GM19324 (cell line): ENCODE measurements at regions not wholly inside any gene's neighbourhood (a gene's known extent, or its start where the extent isn't known, plus 50 kb on each side); places are given as distances from the start of the nearest gene placed in this dataset.

ENCODE experiments used
- ATAC-seq: cut with Tn5 transposase; IDR thresholded peaks from one replicate; pipeline ENCODE4 v1.9.1; 2021; ENCODE audit warnings: mild to moderate bottlenecking, moderate library complexity; ENCODE audit not compliant: unreplicated experiment, low FRiP score

DNA sequence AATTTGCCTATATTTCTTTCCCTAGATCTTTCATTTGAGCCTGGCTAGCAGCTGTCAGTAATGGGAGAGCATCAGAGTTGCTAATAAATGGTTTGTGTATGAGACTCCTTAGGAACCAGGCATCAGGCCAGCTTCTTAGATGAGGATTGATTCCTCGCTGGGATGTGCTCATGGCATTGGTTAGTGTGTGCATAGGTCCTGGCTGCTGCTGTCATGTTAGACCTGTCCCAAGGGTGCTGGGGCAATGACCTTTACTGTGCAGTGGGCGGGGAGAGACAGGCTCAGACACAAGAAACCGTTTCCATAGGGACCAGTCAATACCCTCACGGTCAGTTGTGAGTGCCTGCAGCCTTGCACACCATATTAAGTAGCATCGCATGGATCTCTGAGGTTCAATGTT is 112.3 kb upstream of the NR3C1 start:
- ATAC-seq: no peak

DNA sequence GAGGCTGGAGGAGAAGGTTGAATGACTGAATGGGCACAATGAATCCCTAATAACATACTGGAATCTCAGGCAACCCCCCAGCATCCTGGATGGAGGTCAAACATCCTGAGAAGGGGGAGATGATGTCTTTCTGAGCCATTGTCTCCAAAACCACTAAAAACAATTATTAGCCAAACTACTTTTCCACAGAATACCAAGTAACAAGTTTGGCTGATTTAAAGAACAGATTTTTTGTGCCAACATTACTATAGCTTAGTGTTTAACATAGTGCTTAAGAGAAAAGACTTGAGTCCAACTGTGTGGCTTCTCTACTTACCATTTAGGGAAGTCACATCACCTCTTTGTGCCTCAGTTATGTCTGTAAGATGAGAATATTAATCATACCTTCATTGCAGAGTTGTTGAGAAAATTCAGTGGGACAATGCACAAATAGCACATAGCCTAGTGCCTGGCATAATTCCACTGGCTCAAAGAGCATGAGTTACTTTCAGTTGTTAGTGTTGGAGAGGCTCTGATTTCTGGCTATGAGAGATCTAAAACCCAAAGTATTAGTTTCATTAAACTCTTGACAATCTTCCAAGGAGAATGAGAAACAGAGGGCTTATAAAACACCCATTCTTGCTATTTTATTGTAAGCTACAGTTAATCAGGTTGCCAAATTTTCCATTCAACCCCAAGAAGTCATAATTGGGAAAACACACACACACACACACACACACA is 111.3 kb upstream of the NR3C1 start:
- no peak for ATAC-seq

DNA sequence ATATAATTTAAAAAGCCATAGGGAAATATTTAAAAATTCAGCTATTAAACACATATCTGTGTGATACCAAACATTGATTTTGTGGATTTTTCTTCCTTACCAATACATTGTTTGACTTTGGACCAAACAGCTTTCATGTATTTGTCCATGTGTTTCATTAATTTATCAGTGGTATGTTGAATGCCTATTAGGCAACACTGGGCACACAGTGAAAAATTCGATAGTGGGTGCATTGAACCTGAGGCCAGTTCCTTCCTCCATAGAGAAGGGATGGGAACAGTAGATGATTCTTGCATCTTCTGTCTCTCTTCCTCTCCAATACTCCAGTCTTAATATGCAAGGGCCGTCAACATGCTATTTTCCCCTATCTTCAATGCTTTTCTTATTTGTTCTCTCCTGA is 110.2 kb upstream of the NR3C1 start:
- ATAC-seq: no peak

DNA sequence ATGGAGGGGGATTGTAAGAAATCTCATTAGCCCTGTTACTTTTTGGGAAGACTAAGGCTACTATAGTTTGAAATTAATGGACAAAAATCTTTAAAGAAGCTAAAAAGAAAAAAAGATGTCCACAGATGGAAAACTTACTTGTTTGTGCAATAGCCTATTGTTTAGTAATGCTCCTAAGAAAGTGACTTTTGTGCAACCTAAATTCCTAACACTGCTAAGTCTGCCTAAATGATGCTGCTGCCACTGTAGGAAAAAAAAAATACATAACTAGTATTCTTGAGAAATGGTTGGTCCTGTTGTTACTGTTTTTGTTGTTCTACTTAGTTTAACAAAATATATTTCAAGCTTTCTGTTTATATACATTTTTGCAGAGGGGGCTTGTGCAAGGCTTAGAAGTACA is 108.2 kb upstream of the NR3C1 start:
- ATAC-seq: no peak

DNA sequence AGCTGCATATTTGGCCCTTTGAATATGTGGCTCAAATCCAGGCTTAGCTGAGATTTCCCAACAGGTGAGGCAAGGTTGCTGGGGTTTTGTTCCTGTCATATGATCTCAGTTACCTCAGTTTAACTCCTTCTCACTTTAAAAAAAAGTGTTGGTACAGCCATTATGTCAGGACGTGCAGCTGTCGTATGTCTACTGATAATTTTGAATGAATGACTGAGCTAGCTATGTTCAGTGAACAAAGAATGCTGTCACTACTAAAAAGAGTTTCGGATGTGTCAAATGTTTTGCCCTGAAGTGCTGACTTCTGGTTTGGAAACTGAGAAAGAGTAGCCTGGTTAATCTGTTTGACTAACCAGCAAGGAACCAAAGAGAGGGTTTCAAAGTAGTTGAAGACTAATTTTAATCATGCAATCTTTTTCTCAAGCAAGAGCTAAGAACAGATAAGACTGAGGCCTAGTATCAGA is 106.3 kb upstream of the NR3C1 start:
- ATAC-seq: peak; percentile 82

DNA sequence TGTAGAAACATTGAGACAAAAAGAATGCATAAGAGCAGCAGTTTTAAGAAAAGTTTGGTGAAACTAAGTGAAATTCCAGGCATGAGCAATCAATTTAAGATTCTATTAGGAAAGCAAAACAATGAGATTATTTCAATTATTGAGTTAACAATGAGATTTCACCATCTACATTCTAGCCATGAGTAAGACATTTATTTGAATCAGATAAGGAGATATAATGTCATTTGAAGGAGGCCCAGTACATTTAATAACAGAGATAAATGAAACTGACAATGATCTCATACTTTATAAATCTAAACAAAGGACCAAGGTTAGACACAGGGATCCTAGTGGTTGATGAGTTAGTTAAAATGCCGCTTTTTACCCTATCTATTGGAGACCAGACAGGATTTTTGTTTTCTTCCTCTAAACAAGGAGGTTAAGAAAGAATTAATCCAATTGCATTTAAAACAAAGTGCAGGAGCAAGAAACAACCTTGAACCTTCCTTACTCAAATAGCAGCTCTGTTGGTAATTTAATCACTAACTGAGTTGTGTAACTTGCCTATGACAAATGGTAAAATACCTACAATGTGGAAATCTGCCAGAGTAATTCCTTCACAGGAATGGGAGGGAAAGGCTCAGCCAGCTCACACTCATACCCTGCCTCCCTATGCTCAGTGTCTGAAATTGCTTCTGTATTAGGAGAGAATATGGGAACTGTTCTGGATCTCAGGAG is 103.5 kb upstream of the NR3C1 start:
- ATAC-seq: no peak

DNA sequence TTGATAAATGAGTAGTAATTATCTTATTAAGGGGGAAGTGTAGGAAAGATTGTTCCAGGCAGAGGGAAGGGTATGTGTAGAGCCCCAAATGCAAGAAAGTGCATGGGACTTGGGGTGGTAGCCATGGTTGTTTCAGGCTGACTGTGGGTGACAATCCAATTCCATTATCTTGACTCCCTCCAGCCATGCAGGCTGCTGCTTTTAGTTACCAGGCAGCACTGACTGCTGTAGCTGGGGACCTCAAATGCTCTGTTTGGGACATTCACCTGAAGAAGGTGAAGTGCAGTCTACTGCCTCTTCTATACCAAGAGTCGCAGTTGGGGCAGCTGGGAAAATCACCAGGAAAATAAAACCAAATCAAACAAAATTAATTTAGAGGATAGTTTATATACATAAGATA is 102.4 kb upstream of the NR3C1 start:
- no peak for ATAC-seq

DNA sequence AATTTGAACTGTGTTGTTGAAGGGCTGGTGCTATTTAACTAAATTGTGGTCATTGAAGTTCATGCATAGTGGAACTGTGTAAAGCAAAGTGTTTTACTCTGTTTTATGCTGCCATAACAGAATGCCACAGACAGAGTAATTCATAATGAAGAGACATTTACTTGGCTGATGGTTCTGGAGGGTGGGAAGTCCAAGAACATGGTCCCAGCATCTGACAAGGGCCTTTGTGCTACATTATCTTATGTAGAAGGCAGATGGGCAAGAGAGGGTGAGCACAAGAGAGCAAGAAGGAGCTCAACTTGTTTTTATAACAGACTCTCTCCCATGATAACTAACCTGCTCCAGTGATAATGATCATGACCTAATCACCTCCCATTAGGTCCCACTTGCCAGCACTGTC is 101.9 kb upstream of the NR3C1 start:
- no peak for ATAC-seq

DNA sequence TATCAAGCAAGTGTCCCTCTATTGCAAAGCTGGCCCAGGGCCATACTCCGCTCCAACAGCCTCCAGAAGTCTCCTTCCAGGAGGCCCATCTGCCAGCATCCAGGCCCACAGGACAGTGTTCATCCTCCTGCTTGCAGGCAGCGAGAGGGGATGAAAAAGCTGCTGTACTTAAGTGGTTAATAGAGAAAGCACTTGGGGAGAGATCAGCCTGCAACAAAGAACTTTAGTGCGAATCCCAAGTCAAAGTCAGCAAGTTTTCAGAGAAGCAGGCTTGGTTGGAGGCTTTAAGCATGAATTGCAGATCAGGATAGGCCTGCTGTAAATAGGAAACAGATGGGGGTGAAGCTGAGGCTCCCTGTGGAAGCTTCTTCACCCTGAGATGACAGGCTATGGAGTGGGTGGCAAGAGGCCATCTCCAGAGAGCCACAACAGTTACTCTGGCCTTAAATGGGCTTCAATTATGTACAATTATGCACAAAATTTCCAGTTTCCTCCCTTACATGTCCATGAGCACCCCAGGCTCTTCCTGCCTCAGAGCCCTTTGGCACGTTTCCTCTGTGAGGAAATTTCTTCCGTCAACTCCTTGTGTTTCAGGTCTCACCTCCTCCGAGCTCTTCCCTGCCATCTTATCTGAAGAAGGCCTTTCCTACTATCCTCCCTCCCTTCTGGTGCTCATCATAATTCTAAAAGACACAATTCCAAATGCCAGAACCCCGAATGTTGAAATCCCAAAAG is 98.0 kb upstream of the NR3C1 start:
- ATAC-seq: no peak

DNA sequence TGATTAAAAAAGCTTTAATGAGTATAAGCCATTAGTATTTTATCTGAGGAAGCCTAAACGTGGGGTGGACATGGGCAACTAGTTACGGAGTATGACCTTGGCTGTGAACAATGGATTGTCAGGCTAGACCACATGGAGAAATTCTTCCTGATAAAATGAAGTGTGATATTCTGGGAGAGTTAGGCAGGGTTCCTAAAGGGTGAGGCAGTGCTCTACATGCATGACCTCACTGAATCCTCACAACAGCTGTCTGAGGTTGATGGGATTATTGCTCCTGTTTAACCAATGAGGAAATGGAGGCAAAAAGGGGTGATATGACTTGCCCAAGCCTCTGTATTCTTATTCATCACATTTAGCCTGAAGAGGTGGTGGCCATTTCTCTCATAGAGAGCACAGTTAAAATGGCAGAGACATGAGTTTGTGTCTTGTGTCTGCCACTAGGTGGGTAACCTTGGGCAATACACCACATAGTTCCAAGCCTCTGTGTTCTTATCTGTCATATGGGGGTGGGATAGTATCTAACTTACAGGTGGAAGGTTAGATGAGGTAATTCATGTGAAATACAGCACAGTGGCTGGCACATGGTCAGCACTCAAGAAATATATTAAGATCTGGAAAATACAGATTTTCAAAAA is 96.1 kb upstream of the NR3C1 start:
- ATAC-seq: no peak

DNA sequence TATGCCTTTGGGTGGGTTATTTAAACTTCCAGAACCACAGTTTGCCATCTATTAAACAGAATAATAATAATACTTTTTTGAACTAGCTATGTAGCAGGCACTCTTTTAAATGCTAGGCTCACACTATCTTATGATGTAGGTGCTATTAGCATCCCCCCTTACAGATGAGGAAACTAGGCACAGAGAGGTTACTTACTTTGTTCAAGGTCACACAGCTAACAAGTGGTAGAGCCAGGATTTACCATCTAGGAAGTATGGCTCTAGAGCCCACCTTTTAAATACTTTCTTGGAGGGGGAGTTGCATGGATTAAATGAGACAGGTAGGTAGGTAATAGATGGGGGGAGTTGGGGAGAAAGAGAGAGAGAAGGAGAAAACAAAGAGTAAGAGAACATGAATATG is 95.3 kb upstream of the NR3C1 start:
- ATAC-seq: no peak

DNA sequence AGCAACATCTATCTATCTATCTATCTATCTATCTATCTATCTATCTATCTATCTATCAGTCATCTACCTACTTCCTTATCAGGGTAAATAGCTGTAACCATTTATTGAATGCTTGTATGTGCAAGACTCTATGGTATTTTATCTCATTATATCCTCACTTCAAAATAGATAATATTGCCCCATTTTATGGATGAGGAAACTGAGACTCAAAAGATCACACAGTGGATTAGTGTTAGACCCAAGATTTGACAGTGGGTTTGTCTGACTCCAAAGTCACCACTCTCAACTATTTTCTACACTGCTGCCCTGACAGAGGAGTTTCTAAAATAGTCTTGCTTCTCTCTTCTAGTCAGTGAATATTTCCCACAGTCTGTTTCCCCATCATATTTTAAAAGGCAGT is 94.3 kb upstream of the NR3C1 start:
- no peak for ATAC-seq

DNA sequence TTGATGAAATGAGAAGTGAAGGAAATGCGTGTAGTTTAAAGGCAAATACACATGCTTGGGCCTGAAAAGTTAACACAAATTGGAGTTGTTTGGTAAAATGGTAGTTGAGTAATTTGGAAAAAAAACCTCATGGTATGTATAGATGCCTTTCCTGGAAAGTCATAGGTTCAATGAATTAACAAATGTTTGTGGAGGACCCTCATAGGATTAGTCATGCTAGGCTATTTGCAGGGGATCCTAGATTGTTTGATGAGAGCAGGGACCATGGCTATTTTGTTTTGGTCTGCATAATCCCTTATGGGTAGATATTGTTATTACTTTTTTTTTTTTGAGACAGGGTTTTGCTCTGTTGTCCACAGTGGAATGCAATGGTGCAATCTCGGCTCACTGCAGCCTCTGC is 93.5 kb upstream of the NR3C1 start:
- no peak for ATAC-seq

DNA sequence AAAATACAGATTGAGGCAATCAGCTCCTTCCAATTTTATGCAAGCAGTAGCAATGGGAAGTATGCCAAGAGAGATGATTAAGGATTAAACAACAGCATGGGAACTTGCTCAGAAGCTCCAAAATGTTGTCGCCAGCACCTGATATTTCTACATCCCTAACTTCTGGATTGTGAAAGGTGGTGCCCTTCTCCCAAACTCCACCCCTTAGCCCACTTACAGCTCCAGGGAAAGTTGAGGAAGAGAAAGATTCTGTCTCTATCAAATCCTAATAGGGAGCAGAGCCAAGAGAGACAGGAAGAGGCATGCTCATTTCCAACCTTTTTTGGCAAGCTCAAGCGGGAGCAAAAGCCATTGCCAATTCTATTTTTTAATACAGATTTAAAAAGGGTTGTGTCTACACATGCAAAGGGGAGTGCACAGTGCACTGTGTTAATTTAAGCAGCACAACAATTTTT is 92.4 kb upstream of the NR3C1 start:
- ATAC-seq: no peak

DNA sequence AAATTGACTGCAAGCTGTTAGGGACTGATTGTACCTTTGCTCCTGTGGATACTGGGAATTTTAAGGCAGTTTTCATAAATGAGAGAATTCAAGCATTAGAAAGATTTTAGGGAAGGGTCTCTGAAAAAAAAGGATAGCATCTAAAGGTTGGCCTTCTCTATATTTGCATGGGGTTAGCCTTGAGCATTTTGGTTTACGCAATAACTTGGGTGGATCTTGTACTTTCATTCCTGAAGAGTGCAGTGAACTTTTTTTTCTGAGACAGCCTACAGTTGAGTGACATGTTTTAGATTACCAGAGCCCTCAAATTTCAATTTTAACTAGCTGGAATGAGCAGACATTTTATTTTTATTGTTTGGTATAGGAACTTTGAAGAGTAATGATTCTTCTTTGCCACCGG is 91.6 kb upstream of the NR3C1 start:
- no peak for ATAC-seq

DNA sequence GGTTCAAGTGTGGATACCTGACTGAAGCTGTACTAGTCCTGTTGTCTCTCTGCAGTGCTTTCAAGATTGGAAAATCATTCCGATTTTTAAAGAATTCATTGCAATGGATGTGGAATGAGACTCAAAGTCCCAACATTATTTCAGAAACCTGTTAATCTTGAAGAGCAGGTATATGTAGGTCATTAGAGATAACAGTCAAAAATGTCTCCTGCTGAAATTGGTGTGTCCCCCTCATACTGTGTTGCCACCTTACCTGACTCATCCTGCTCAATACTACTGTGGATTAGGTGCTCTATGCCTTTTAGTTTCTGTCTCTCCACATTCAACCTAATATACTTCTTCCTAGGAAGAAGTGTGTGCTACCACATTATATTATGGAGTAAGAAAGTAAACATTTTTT is 91.1 kb upstream of the NR3C1 start:
- ATAC-seq: no peak

DNA sequence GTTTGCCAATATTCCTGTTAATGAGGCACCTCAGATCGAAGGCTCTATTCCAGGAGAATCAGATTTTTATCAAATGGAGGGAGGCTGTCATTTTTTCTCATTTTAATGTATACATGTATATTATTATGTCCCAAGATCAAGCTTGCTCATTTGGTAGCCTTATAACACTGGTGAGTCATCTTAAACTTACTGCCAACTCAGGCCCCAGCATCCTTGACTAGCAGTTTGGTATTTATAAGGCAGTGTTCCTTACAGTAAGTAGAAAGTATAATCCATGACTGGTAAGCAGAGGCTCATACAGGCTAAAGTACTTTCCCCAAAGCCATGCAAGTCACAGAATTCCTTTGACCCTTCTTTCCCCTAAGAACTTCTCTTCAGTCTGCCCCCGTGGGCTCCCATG is 90.7 kb upstream of the NR3C1 start:
- ATAC-seq: no peak

DNA sequence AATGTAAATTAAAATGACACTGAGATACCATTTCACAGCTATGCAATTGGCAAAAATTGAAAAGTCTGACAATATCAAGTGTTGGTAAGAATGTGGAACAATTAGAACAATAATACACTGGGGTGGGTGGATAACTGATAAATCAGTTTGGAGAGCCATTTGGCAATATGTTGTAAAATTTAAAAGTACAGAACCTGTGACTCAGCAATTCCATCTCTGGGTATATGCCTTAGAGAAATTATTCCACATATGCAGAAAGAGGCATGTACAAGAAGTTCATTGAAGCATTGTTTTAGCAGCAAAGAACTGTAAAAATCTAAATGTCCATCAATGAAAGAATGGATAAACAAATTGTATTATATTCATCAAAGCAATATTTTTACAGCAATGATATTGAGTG is 89.3 kb upstream of the NR3C1 start:
- ATAC-seq: no peak

DNA sequence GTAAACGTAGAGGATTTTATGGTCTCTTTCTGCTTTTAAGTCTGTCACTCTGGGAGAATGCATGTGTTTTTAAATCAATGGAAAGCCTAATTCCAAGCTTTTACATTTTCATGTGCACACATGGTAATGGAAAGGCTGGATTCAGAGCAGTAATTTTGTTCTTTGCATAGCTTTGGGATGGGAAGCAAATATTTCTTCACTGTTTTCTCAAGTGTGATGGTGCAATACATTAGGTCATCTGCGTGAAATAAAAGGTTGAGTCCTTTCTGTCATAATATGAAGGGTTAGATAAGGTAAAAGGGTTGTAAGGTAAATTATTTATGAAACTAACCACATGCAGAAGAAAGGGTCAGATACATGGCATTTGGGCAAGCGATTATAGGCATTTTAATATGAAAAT is 88.2 kb upstream of the NR3C1 start:
- no peak for ATAC-seq

DNA sequence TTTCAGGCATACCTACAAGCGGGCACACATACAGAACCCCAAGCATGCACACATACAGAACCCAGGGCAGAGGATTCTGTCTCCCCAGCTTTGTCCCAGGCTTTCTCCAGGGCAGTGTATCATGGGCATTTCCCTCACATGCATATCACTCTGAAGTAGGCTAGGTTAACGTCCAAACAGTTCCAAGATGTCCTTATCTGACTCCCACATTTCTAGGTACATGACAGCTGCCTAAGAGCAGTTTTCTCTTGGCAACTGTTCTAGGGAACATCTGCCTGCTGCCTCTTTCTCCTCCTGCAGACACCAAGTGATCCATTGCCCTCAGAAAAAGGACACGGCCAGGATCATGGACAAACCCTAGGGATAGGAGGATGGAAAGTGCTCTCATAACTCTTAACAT is 84.9 kb upstream of the NR3C1 start:
- ATAC-seq: no peak

DNA sequence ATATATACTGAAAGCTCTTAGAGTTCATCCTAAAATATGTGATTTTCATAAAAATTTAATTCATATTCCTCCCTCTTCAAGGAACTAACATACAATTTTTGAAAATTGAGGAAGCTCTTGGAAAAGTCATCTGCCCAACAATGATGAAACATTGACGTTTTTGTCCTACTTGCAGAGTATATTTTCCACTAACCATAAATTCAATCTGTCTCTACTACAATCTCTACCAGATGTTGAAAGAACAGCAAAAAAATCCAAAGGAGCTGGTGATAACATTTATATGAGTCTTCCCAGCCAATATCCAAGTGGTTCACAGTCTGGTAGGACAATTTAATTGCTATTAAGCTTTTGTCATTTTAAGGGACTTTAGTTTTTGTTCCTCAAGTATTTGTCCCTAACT is 81.1 kb upstream of the NR3C1 start:
- no peak for ATAC-seq
